Esophagus muscularis mucosa (tissue), 4 donors: ENCODE measurements at regions not wholly inside any gene's neighbourhood (a gene's known extent, or its start where the extent isn't known, plus 50 kb on each side); places are given as distances from the start of the nearest gene placed in this dataset.

ENCODE experiments used
- CTCF ChIP-seq, 3 experiments: fragments of 200-600 bp in 2 of 3; fragments of 450-650 bp in 1 of 3; sonication (generic) in 2 of 3; IDR thresholded peaks; one replicate each; pipeline ENCODE4 v1.5.1; 2017 to 2019; ENCODE audit warnings: antibody characterized with exemption in 3 of 3, mild to moderate bottlenecking in 2 of 3, moderate library complexity in 1 of 3
- EP300 ChIP-seq: sonication (generic); formaldehyde crosslinking; IDR thresholded peaks from one replicate; pipeline ENCODE4 v1.6.1; 2017; ENCODE audit warnings: antibody characterized with exemption
- POLR2A ChIP-seq: fragments of 450-650 bp; IDR thresholded peaks from one replicate; pipeline ENCODE4 v1.6.1; 2017; ENCODE audit warnings: antibody characterized with exemption, moderate library complexity, mild to moderate bottlenecking, low read depth
- POLR2AphosphoS5 ChIP-seq, 2 donors: sonication (generic); formaldehyde crosslinking; IDR thresholded peaks; one replicate each; pipeline ENCODE4 v1.6.1; 2017; ENCODE audit warnings: antibody characterized with exemption in 2 of 2

- TF ChIP-seq CTCF (IDR thresholded peaks at IDR 0.05) (no peak), POLR2AphosphoS5 (IDR thresholded peaks at IDR 0.05) (no peak), EP300 (no peak), POLR2A (no peak)
These were observed 67.0 kb upstream of the SIMC1 start for GRCh38 chr5:176171171-176171760.
